ENCODE measurements at regions not wholly inside any gene's neighbourhood (a gene's known extent, or its start where the extent isn't known, plus 50 kb on each side); places are given as distances from the start of the nearest gene placed in this dataset.

GRCh38 chr20:57791178-57791962 lies 81.6 kb upstream of the PMEPA1 start:
- DNase-seq (ENCODE audit: low spot score): no peak

GRCh38 chr20:57790176-57790575 lies 80.4 kb upstream of the PMEPA1 start:
- no peak for DNase-seq (ENCODE audit: low spot score)

- DNase-seq (ENCODE audit: low spot score): no peak
Measured at GRCh38 chr20:57788936-57789613, 79.3 kb upstream of the PMEPA1 start.

GRCh38 chr20:57787990-57788781 lies 78.4 kb upstream of the PMEPA1 start:
- DNase-seq (ENCODE audit: low spot score): peak; percentile 14

- DNase-seq (ENCODE audit: low spot score): no peak
Measured at GRCh38 chr20:57787151-57787989, 77.6 kb upstream of the PMEPA1 start.

- no peak for DNase-seq (ENCODE audit: low spot score)
Measured at GRCh38 chr20:57786304-57786932, 76.6 kb upstream of the PMEPA1 start.

- DNase-seq (ENCODE audit: low spot score): no peak
Measured at GRCh38 chr20:57785720-57786119, 75.9 kb upstream of the PMEPA1 start.

- no peak for DNase-seq (ENCODE audit: low spot score)
Measured at GRCh38 chr20:57785061-57785460, 75.2 kb upstream of the PMEPA1 start.

GRCh38 chr20:57783956-57784837 lies 74.4 kb upstream of the PMEPA1 start:
- DNase-seq (ENCODE audit: low spot score): no peak

GRCh38 chr20:57783196-57783595 lies 73.4 kb upstream of the PMEPA1 start:
- no peak for DNase-seq (ENCODE audit: low spot score)

- no peak for DNase-seq (ENCODE audit: low spot score)
Measured at GRCh38 chr20:57782631-57783041, 72.8 kb upstream of the PMEPA1 start.

- DNase-seq (ENCODE audit: low spot score): no peak
Measured at GRCh38 chr20:57781901-57782300, 72.1 kb upstream of the PMEPA1 start.

- no peak for DNase-seq (ENCODE audit: low spot score)
Measured at GRCh38 chr20:57780906-57781305, 71.1 kb upstream of the PMEPA1 start.

- no peak for DNase-seq (ENCODE audit: low spot score)
Measured at GRCh38 chr20:57780398-57780797, 70.6 kb upstream of the PMEPA1 start.

- no peak for DNase-seq (ENCODE audit: low spot score)
Measured at GRCh38 chr20:57779401-57780003, 69.7 kb upstream of the PMEPA1 start.

- no peak for DNase-seq (ENCODE audit: low spot score)
Measured at GRCh38 chr20:57777911-57778310, 68.1 kb upstream of the PMEPA1 start.

- DNase-seq (ENCODE audit: low spot score): no peak
Measured at GRCh38 chr20:57774951-57775350, 65.1 kb upstream of the PMEPA1 start.

GRCh38 chr20:57774111-57774880 lies 64.5 kb upstream of the PMEPA1 start:
- no peak for DNase-seq (ENCODE audit: low spot score)
